ENCODE measurements at regions not wholly inside any gene's neighbourhood (a gene's known extent, or its start where the extent isn't known, plus 50 kb on each side); places are given as distances from the start of the nearest gene placed in this dataset.

GRCh38 chr3:103083848-103084631 lies 649.2 kb downstream of the ZPLD1 start:
- Histone ChIP-seq H3K4me2 (ENCODE audit: insufficient read depth in 1 of 2, low read depth in 2 of 2, low read length in 2 of 2) (no peak overlapping the region), H2AFZ (ENCODE audit: low read length) (no peak overlapping the region), H3K36me3 (ENCODE audit: control insufficient read depth in 2 of 4, insufficient read depth in 4 of 4, low read length in 3 of 4) (no peaks in the 10 kb centered on the region), H3K4ac (replicated peaks; ENCODE audit: insufficient read length, low read depth, low read length) (no peak overlapping the region), H2BK120ac (replicated peaks; ENCODE audit: low read depth, low read length) (no peak overlapping the region), H2BK15ac (ENCODE audit: low read length) (no peak overlapping the region), H3K79me1 (ENCODE audit: low read depth, low read length) (no peaks in the 10 kb centered on the region), H2BK20ac (ENCODE audit: low read length) (no peak overlapping the region), H3K23ac (ENCODE audit: insufficient read length) (no peak overlapping the region), H3K23me2 (ENCODE audit: low read depth, low read length) (no peaks in the 10 kb centered on the region), H3K9me3 (ENCODE audit: insufficient read depth in 2 of 2, low read depth in 1 of 2, low read length in 1 of 2) (no peaks in the 10 kb centered on the region; a peak in 1 of 4 replicates), H3K4me1 (replicated peaks in 1 of 4; ENCODE audit: control insufficient read depth in 3 of 4, insufficient read depth in 4 of 4, low read length in 3 of 4) (no peaks in the 10 kb centered on the region), H3K4me3 (ENCODE audit: extremely low read depth in 1 of 4, insufficient read depth in 2 of 4, low read depth in 3 of 4, low read length in 4 of 4) (no peak overlapping the region), H3K27ac (ENCODE audit: low read depth, low read length) (no peak overlapping the region), H3K9ac (replicated peaks in 1 of 4; ENCODE audit: extremely low read depth in 1 of 4, low read depth in 3 of 4, low read length in 3 of 4) (no peak overlapping the region), H3K27me3 (replicated peaks in 1 of 4; ENCODE audit: control insufficient read depth in 3 of 4, extremely low read depth in 1 of 4, insufficient read depth in 3 of 4, low read length in 3 of 4) (no peaks in the 10 kb centered on the region), H4K20me1 (replicated peaks in 1 of 2; ENCODE audit: control insufficient read depth in 1 of 2, insufficient read depth in 2 of 2, low read length in 2 of 2) (peaks cover 0 to under 1% of the 10 kb centered on the region in 2 experiments), H4K5ac (ENCODE audit: insufficient read length, low read depth, low read length) (no peak overlapping the region), H3K18ac (ENCODE audit: extremely low read depth, low read length) (no peak overlapping the region), H2BK12ac (ENCODE audit: low read depth, low read length) (no peak overlapping the region), H2BK5ac (ENCODE audit: low read depth, low read length) (no peak overlapping the region), H4K91ac (replicated peaks; ENCODE audit: insufficient read length, low read length) (no peak overlapping the region), H3K14ac (ENCODE audit: insufficient read length) (no peak overlapping the region), H2AK5ac (ENCODE audit: low read depth, low read length) (no peak overlapping the region), H3K56ac (replicated peaks; ENCODE audit: insufficient read length, low read depth, low read length) (no peak overlapping the region), H4K8ac (ENCODE audit: extremely low read depth, insufficient read depth, low read length) (no peak overlapping the region), H3K79me2 (ENCODE audit: control insufficient read depth in 1 of 2, insufficient read depth in 2 of 2, low read length in 2 of 2) (no peaks in the 10 kb centered on the region)
- no peak for TF ChIP-seq SP4 (IDR thresholded peaks at IDR 0.05; ENCODE audit: low read length)
- no peak for TF ChIP-seq POLR2A (IDR thresholded peaks at IDR 0.05; ENCODE audit: control extremely low read depth in 1 of 2, low read depth in 2 of 2, low read length in 2 of 2)
- no peak for TF ChIP-seq NANOG (IDR thresholded peaks at IDR 0.05; ENCODE audit: insufficient read depth, low read depth, low read length, poor library complexity, severe bottlenecking)
- TF ChIP-seq KDM4A (IDR thresholded peaks at IDR 0.05; ENCODE audit: low read depth, low read length, severe bottlenecking): no peak
- no peak for TF ChIP-seq FOSL1 (IDR thresholded peaks at IDR 0.05; ENCODE audit: insufficient read depth, low read depth, low read length)
- TF ChIP-seq ATF3 (IDR thresholded peaks at IDR 0.05; ENCODE audit: insufficient read depth, low read depth, low read length): no peak
- TF ChIP-seq SIX5 (IDR thresholded peaks at IDR 0.05; ENCODE audit: low read depth, low read length): no peak
- no peak for TF ChIP-seq SIN3A (conservative IDR thresholded peaks at IDR 0.05 in 1 of 2, IDR thresholded peaks at IDR 0.05 in 1 of 2; ENCODE audit: low read depth in 1 of 2, low read length in 2 of 2)
- ChIA-PET POLR2A (ENCODE audit: partially characterized antibody) (no interaction called here), CTCF (ENCODE audit: partially characterized antibody) (interaction anchor here (0.6 kb wide), 1 partner anchor 212 kb away, joined by 4 read pairs; no protein-coding TSS in a partner anchor)
- WGBS, 2 experiments (ENCODE audit: extremely low coverage in 1 of 2, insufficient coverage in 1 of 2, insufficient read length in 1 of 2, insufficient replicate concordance in 2 of 2, low coverage in 1 of 2, low lambda C conversion rate in 2 of 2, missing lambda C conversion rate in 1 of 2): 76% methylated on average over 3 of the region's 3 CpGs; no CpG with 5 or more reads in 1 of the 2 experiments
- DNase-seq (ENCODE audit: low read depth in 1 of 2, low spot score in 2 of 2): no peak
- no peak for FAIRE-seq
